ENCODE measurements at regions not wholly inside any gene's neighbourhood (a gene's known extent, or its start where the extent isn't known, plus 50 kb on each side); places are given as distances from the start of the nearest gene placed in this dataset.
"Not testable (repeated sequence)": the region's sequence is repeated elsewhere in the genome, so short reads cannot be mapped to it uniquely, and the experiment has no call there.

GRCh38 chr22:22061085-22062077 is 78.8 kb upstream of the TOP3B start:
- DNase-seq (ENCODE audit: low read depth in 1 of 2, low spot score in 1 of 2): no peak

- DNase-seq (ENCODE audit: low read depth in 1 of 2, low spot score in 1 of 2): peak in 1 of 2 donors; percentile 27
These were observed 77.9 kb upstream of the TOP3B start for GRCh38 chr22:22060200-22061084.

- no peak for DNase-seq (ENCODE audit: low read depth in 1 of 2, low spot score in 1 of 2)
These were observed 76.9 kb upstream of the TOP3B start for GRCh38 chr22:22059291-22060002.

GRCh38 chr22:22058633-22059290 is 76.2 kb upstream of the TOP3B start:
- no peak for DNase-seq (ENCODE audit: low read depth in 1 of 2, low spot score in 1 of 2)

- DNase-seq (ENCODE audit: low read depth in 1 of 2, low spot score in 1 of 2): no peak
These were observed 75.2 kb upstream of the TOP3B start for GRCh38 chr22:22057617-22058378.

GRCh38 chr22:22056809-22057594 is 74.4 kb upstream of the TOP3B start:
- DNase-seq (ENCODE audit: low read depth in 1 of 2, low spot score in 1 of 2): not testable (repeated sequence)

- DNase-seq (ENCODE audit: low read depth in 1 of 2, low spot score in 1 of 2): not testable (repeated sequence)
These were observed 70.1 kb upstream of the TOP3B start for GRCh38 chr22:22052548-22053139.

GRCh38 chr22:22051032-22051431 is 68.4 kb upstream of the TOP3B start:
- DNase-seq (ENCODE audit: low read depth in 1 of 2, low spot score in 1 of 2): not testable (repeated sequence)

GRCh38 chr22:22050141-22050775 is 67.7 kb upstream of the TOP3B start:
- no peak for DNase-seq (ENCODE audit: low read depth in 1 of 2, low spot score in 1 of 2)

GRCh38 chr22:22049684-22050083 is 67.1 kb upstream of the TOP3B start:
- DNase-seq (ENCODE audit: low read depth in 1 of 2, low spot score in 1 of 2): no peak

GRCh38 chr22:22048981-22049531 is 66.5 kb upstream of the TOP3B start:
- DNase-seq (ENCODE audit: low read depth in 1 of 2, low spot score in 1 of 2): no peak

GRCh38 chr22:22048318-22048942 is 65.8 kb upstream of the TOP3B start:
- DNase-seq (ENCODE audit: low read depth in 1 of 2, low spot score in 1 of 2): no peak

GRCh38 chr22:22047776-22048175 is 65.2 kb upstream of the TOP3B start:
- DNase-seq (ENCODE audit: low read depth in 1 of 2, low spot score in 1 of 2): no peak

- DNase-seq (ENCODE audit: low read depth in 1 of 2, low spot score in 1 of 2): no peak
These were observed 64.7 kb upstream of the TOP3B start for GRCh38 chr22:22047266-22047665.

GRCh38 chr22:22046370-22046769 is 63.8 kb upstream of the TOP3B start:
- no peak for DNase-seq (ENCODE audit: low read depth in 1 of 2, low spot score in 1 of 2)

- no peak for DNase-seq (ENCODE audit: low read depth in 1 of 2, low spot score in 1 of 2)
These were observed 63.2 kb upstream of the TOP3B start for GRCh38 chr22:22045571-22046335.

- DNase-seq (ENCODE audit: low read depth in 1 of 2, low spot score in 1 of 2): no peak
These were observed 61.6 kb upstream of the TOP3B start for GRCh38 chr22:22044153-22044552.
